Natural killer cell treated with Interleukin-12 subunit alpha and Interleukin-12 subunit beta and Interleukin-15 and Interleukin-18, amount 100 ng/mL, for 72 hours (primary cell): ENCODE measurements at regions not wholly inside any gene's neighbourhood (a gene's known extent, or its start where the extent isn't known, plus 50 kb on each side); places are given as distances from the start of the nearest gene placed in this dataset.

Source experiments
- ATAC-seq, 2 donors: fragments of 150-1000 bp; cut with Tn5 transposase in 1 of 2; sonication (Bioruptor Pico), chemical (Tn5 transposase) in 1 of 2; 2 replicates each; pipeline ENCODE4 v1.10.0; 2021
- DNase-seq: peaks from one replicate; pipeline ENCODE4 v3.0.0; 2022; ENCODE audit warnings: low spot score
- H3K27ac Mint-ChIP-seq, 2 donors: 1 replicate in 1 of 2; 2 replicates in 1 of 2; pipeline ENCODE4 v1.8.0; 2022; ENCODE audit warnings: mixed read lengths in 2 of 2, mild to moderate bottlenecking in 1 of 2, moderate library complexity in 1 of 2
- H3K27me3 Mint-ChIP-seq, 2 donors: 1 replicate in 1 of 2; 2 replicates in 1 of 2; pipeline ENCODE4 v1.8.0; 2022; ENCODE audit warnings: mixed read lengths in 2 of 2
- H3K36me3 Mint-ChIP-seq: one replicate; pipeline ENCODE4 v1.8.0; 2022; ENCODE audit warnings: mixed read lengths
- H3K4me1 Mint-ChIP-seq, 2 donors: 1 replicate in 1 of 2; 2 replicates in 1 of 2; pipeline ENCODE4 v1.8.0; 2022; ENCODE audit warnings: low read depth in 2 of 2, mixed read lengths in 2 of 2, mild to moderate bottlenecking in 1 of 2
- H3K4me3 Mint-ChIP-seq: one replicate; pipeline ENCODE4 v1.8.0; 2022; ENCODE audit warnings: mixed read lengths
- H3K9me3 Mint-ChIP-seq: 2 replicates; pipeline ENCODE4 v1.8.0; 2022; ENCODE audit warnings: mixed read lengths

DNA sequence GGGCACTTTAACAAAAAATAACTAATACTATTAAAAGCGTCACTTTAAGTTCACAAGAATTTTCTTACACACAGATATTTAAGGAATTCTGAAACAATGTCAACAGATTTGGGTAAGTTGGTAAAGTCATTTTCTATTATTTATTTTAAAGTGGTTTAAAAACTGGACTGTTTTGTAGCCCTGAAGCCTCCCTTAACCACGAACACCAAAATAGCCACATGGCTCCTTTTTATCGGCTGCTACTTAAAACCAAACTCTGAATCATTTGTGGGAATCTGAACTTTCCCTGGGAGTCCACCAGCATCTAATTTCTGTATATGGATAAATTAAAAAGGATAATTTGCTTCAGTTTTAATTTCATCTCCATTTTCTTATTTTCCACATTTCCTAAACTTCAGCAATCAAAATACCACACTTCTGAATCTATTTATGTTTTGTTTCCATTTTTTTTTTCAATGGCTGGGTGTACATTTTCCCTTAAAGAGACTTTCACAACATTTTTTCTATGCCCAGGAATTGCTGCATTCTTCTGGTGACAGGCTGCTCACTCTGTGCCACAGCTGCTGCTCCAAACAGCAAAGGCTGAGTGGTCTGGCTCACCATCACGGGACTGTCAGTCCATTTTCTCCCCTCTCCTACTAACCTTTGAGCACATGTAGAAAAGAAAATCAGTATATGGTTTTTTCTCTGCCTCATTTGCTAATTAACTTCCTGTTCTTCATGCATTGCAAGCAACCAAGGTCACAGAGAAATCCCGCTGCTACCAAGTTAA is 255.5 kb upstream of the KCNJ16 start:
- no peak for ATAC-seq
- DNase-seq = no peak
- H3K36me3 Mint-ChIP-seq = no peaks in the 10 kb centered on the region
- no peak overlapping the region for H3K27ac Mint-ChIP-seq
- no peaks in the 10 kb centered on the region for H3K4me1 Mint-ChIP-seq
- H3K27me3 Mint-ChIP-seq = no peaks in the 10 kb centered on the region
- peaks cover 6% of the 10 kb centered on the region for H3K9me3 Mint-ChIP-seq
- H3K4me3 Mint-ChIP-seq = no peak overlapping the region

DNA sequence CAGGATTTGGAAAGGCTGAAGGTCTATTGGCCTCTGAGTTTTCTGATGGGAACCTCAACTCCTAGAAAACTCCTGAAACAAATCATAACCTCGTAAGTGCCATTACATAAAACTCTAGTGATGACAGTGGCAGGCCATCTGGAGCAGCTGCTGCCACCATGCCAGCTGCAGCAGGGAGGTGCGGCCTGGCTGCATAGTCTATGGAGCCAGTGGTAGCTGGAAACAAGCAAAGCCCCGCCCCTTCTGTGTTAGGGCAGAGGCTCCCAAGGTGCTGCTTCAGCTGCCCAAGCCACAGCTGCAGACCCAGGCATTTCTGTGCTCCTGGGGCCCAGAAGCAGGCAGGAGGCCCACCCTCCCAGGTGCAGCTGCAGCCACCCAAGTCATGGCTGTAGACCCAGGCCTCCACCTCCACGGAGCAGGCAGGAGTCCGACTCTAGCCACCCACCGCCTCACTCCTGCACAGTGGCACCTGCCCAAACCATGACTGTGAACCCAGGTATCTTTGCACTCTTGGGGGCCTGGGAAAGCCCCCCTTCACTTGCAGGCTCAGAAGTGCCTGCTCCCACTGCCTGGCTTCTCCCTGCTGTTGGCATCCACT is 254.1 kb upstream of the KCNJ16 start:
- no peak for ATAC-seq
- Mint-ChIP-seq H3K27ac (no peak overlapping the region), H3K4me3 (no peak overlapping the region), H3K9me3 (peaks cover 15% of the 10 kb centered on the region), H3K27me3 (no peaks in the 10 kb centered on the region), H3K36me3 (no peaks in the 10 kb centered on the region), H3K4me1 (no peaks in the 10 kb centered on the region)
- DNase-seq = no peak

DNA sequence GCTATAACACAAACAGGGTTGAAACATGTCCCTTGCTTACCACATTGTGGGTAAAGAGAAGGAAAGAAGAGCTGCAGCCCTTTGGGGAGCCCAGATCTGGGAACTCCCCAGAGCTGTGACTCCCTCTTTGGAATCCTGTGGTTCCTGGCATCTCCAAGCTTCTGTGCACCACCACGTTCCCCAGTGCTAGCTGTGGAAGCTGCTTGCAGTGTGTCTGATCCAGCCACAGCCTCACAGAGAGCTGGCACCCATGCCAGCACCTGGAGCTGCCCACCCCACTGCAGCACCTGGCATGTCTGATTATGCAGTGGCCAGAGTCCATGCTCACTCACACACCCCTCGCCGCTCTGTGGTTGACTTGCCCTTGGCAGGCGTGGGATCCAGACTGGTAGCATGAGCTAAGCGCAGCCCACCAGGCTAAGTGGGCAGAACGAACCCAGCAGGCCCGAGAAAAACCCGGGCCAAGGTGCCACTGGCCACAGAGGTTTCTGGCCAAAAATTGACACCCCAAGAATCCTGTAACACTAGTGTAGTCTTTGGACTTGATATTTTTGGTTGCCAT is 252.6 kb upstream of the KCNJ16 start:
- no peak overlapping the region for H3K27ac Mint-ChIP-seq
- H3K27me3 Mint-ChIP-seq = no peaks in the 10 kb centered on the region
- no peak for DNase-seq
- H3K9me3 Mint-ChIP-seq = peaks cover 15% of the 10 kb centered on the region
- H3K36me3 Mint-ChIP-seq = no peaks in the 10 kb centered on the region
- ATAC-seq = no peak
- H3K4me1 Mint-ChIP-seq = no peaks in the 10 kb centered on the region
- no peak overlapping the region for H3K4me3 Mint-ChIP-seq

DNA sequence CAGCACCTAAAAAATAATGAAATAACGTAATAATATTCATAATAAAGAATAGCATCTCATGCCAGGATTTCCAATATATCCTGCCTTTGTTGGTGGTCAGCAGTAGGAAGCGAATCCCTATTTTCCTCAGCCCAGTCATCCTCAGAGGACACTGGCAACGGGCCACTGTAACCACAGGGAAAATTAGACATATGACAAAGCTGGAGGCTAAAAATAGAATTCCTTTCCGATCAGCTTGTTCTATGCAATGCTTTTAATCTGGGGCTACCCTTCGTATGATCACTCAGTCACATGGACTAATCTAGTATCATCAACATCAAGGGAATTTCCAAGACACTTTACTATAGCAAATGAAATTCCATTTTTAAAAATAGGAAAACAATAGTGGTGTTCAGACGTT is 246.9 kb upstream of the KCNJ16 start:
- H3K9me3 Mint-ChIP-seq = peaks cover 15% of the 10 kb centered on the region
- no peak overlapping the region for H3K27ac Mint-ChIP-seq
- no peaks in the 10 kb centered on the region for H3K4me1 Mint-ChIP-seq
- ATAC-seq (no peak), DNase-seq (no peak)
- H3K27me3 Mint-ChIP-seq = no peaks in the 10 kb centered on the region
- H3K4me3 Mint-ChIP-seq = no peak overlapping the region
- H3K36me3 Mint-ChIP-seq = no peaks in the 10 kb centered on the region

DNA sequence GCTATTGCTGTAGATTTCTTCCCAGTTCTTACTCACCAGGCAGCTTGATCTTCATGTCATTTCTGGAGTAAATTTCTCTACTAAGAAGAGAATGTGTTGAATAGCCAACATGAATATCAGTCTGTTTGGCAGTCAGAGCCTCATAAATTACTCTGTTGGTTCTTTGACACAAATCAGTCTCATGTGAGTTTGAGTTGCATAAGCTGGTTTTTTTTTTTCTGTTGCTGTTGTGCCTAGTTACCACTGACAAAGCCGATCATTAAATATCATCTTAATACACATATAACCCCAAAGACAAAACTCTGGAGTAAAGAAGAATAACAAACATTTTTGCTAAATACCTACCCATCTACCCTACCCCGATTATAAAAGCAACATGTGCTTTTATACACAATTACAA is 240.5 kb upstream of the KCNJ16 start:
- no peak overlapping the region for H3K27ac Mint-ChIP-seq
- DNase-seq = no peak
- H3K9me3 Mint-ChIP-seq = peaks cover 3% of the 10 kb centered on the region
- no peaks in the 10 kb centered on the region for H3K36me3 Mint-ChIP-seq
- H3K4me1 Mint-ChIP-seq = no peaks in the 10 kb centered on the region
- H3K4me3 Mint-ChIP-seq = no peak overlapping the region
- H3K27me3 Mint-ChIP-seq = no peaks in the 10 kb centered on the region
- no peak for ATAC-seq

DNA sequence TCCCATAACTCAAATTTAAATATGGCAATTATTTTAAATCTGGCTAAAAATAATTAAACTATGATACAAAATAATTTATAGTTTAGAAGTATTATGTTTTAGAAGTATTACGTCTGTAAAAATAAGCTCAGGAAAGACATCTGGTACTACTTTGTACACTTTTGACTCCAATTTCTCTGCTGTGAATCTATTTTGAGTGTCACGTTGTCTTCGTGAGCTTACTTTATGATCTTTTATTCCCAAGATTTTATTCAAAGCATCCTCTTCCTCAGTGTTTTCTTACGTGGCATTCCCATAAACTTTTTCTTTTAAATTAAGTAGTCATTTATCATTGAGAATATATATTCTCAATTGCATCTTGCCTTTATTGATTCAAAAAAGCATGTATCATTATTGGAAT is 223.3 kb upstream of the KCNJ16 start:
- H3K27ac Mint-ChIP-seq = no peak overlapping the region
- DNase-seq (no peak), ATAC-seq (no peak)
- H3K27me3 Mint-ChIP-seq = no peaks in the 10 kb centered on the region
- H3K4me1 Mint-ChIP-seq = no peaks in the 10 kb centered on the region
- no peaks in the 10 kb centered on the region for H3K36me3 Mint-ChIP-seq
- peaks cover 6% of the 10 kb centered on the region for H3K9me3 Mint-ChIP-seq
- H3K4me3 Mint-ChIP-seq = no peak overlapping the region

DNA sequence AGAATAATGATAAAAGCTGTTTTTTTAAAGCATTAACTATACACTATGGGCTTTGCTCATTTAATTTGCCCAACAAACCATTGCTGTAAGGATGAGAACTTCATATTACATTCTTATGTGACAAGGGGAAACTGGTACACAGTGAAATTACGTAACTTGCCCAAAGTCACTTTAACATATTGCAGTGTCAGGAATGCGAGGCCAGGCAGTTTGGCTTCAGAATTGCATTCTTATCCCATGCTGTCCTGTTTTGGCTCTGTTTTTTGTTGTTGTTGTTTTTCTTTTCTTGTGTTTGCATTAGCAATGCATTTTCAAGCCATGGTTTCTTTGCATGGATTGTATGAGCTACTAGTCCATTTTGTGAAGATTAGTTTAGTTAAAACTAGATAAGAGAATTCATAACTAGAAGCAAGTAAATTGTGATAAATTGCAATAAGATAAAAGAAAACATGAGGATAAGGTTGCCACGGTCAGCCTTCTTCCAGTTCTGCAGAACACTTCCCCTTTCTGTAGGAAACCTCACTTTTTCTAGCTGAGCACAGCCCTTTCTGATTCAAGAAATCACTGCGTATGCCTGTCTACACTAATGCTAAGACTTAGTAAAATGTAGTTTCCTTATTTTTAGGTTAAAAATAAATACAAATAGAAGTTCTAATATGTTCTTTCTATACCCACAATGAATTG is 221.3 kb upstream of the KCNJ16 start:
- no peak for DNase-seq
- H3K27ac Mint-ChIP-seq = no peak overlapping the region
- H3K27me3 Mint-ChIP-seq = no peaks in the 10 kb centered on the region
- H3K36me3 Mint-ChIP-seq = peaks cover 4% of the 10 kb centered on the region
- no peaks in the 10 kb centered on the region for H3K4me1 Mint-ChIP-seq
- no peak for ATAC-seq
- H3K9me3 Mint-ChIP-seq = peaks cover 7% of the 10 kb centered on the region
- no peak overlapping the region for H3K4me3 Mint-ChIP-seq

DNA sequence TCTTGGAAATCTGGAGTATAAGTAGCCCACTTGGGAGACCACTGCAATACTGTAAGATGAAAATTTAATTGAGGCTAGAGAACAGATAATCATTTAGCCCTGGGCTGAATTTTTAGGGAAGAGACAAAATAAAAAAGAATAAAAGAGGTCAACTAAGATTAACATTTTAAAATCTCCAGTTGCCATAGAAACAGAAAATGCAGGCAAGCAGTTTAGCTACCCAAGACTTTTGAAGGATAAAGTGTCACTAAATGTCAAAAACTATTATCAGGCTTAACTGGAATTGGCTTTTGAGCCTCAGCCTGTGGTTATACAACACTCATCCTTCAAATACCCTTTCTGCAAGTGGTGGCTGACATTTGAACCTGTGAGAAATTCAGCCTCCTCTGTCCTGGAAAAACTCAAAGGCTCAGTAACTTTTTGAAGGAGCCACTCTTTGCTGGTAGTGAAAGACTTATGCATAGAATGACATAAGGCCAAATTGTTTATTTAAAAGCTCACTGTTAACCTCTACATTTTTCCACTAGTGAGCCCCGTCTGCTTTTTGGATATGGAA is 220.7 kb upstream of the KCNJ16 start:
- Mint-ChIP-seq H3K27me3 (no peaks in the 10 kb centered on the region), H3K4me3 (no peak overlapping the region), H3K4me1 (no peaks in the 10 kb centered on the region), H3K9me3 (peaks cover 8% of the 10 kb centered on the region), H3K27ac (no peak overlapping the region), H3K36me3 (peaks cover 6% of the 10 kb centered on the region)
- ATAC-seq = no peak
- no peak for DNase-seq

DNA sequence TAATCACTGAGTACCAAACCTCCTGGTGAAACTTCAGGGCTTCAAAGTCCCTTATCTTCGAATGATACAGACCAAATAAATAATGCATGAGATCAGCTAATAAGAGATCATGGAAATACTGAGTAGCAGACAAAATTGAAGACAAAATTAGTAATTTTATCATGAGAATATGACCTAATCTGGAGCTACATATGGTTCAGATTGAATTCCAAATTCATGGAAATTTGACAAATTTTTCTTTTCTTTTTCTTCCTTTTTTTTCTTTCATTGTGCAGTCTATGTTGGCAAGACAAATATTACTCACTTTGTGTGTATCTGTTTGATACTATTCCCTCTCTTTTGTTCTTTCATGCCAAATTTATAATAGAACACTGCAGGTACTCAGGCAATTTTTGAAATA is 218.1 kb upstream of the KCNJ16 start:
- no peak overlapping the region for H3K4me3 Mint-ChIP-seq
- no peak overlapping the region for H3K27ac Mint-ChIP-seq
- peaks cover 6% of the 10 kb centered on the region for H3K36me3 Mint-ChIP-seq
- H3K4me1 Mint-ChIP-seq = no peaks in the 10 kb centered on the region
- peaks cover 4% of the 10 kb centered on the region for H3K9me3 Mint-ChIP-seq
- ATAC-seq (no peak), DNase-seq (no peak)
- no peaks in the 10 kb centered on the region for H3K27me3 Mint-ChIP-seq

DNA sequence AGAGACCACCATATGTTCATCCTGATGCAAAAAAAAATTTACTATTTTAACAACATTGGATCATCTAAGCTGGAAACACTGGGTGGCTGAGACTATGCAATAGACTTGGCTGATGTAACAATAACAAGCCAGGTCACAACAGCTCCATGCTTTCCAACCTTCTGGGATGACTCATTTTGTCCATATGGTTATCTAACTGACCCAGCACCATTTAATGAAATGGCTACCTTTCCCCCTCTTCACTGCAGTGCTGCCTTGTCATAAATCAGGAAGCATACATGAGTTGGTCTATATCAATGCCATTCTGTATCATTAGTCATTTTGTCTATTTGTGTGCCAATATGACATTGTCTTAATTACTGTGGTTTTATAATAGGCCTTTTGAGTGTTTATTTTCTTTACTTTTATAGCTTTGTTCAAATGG is 217.6 kb upstream of the KCNJ16 start:
- H3K4me1 Mint-ChIP-seq = no peaks in the 10 kb centered on the region
- DNase-seq (no peak), ATAC-seq (no peak)
- H3K27me3 Mint-ChIP-seq = no peaks in the 10 kb centered on the region
- no peak overlapping the region for H3K4me3 Mint-ChIP-seq
- peaks cover 6% of the 10 kb centered on the region for H3K36me3 Mint-ChIP-seq
- H3K27ac Mint-ChIP-seq = no peak overlapping the region
- peaks cover 4% of the 10 kb centered on the region for H3K9me3 Mint-ChIP-seq

DNA sequence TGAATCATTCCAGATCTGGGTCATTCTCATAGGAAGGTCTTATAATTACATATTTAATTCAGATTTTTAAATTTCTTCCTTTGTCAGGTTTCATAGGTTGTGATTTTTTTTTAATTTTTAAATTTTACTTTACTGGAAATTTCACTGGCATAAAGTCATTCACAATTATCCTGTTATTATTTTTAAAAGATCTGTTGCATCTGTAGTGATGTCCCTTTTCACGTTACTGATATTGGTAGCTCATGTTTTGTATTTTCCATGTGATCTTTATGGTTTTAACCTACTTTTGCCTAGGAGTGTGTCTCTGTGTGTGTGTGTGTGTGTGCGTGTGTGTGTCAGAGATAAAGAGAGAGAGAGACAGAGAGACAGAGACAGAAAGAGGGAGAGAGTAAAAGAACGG is 216.6 kb upstream of the KCNJ16 start:
- DNase-seq (no peak), ATAC-seq (no peak)
- Mint-ChIP-seq H3K36me3 (peaks cover 6% of the 10 kb centered on the region), H3K4me3 (no peak overlapping the region), H3K9me3 (peaks cover 4% of the 10 kb centered on the region), H3K27me3 (no peaks in the 10 kb centered on the region), H3K27ac (no peak overlapping the region), H3K4me1 (no peaks in the 10 kb centered on the region)

DNA sequence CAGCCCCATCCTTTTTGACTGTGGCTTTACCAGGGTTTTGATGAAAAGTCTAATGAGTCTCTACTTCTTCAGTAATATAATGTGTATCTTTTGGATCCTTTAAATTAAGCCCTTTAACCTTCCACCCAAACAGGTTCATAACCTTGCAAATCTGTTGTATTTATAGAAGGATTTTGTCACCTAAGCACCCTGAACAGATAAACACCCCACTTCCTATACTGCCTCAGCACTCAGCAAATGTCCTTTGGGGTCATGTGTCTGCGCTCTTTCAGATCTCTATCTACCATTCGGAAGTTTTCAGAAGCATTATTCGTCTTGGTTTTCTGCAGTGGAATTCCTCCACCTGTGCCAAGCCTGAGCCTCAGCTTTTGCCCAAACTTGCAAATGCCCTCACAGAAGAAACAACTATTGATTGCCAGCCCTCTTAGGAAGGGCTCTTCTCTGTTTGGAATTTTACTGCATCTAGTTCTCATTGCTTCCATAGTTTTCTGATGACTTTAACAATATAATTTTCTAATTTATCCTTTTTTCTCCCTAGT is 214.8 kb upstream of the KCNJ16 start:
- DNase-seq (no peak), ATAC-seq (no peak)
- Mint-ChIP-seq H3K36me3 (peaks cover 6% of the 10 kb centered on the region), H3K9me3 (peaks cover 4% of the 10 kb centered on the region), H3K27ac (no peak overlapping the region), H3K4me3 (no peak overlapping the region), H3K27me3 (no peaks in the 10 kb centered on the region), H3K4me1 (no peaks in the 10 kb centered on the region)

DNA sequence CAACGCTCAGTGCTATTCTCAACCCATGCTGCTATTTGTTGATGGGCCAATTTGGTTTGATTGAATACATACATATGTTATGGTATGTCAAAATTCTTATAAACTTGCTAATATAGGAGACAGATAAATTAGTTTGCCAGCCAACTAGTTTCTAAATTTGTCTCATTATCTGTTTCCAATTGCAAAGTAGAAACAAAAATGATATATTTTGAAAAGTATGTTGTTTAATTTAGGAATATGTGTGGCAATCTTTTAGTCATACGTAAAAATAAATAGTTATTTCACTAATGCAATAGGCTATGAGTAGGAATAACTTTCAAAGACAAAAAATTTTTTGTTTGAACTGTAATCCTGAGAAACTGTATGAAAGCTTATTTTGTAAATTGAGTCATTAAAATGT is 210.6 kb upstream of the KCNJ16 start:
- Mint-ChIP-seq H3K4me3 (no peak overlapping the region), H3K9me3 (peaks cover 6% of the 10 kb centered on the region), H3K36me3 (no peaks in the 10 kb centered on the region), H3K4me1 (no peaks in the 10 kb centered on the region), H3K27me3 (no peaks in the 10 kb centered on the region), H3K27ac (no peak overlapping the region)
- DNase-seq (no peak), ATAC-seq (no peak)

DNA sequence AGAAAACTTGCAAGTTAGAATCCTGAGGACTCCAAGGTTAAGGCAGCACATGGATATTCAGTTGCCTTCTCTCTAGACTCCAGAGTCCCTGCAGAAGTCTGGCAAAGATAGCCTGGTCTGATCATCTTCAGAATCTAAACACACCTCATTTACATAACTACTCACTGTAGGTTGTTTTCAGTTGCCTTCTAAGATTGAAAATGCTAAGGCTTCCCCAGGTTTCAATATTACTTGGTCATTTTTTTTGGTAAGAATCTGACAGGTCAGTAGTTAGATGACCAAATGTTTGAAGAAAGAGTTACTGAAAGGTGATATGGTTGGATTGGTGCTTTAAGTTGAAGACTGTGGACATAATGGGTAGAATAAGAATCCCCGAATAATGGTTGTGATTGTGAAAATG is 205.4 kb upstream of the KCNJ16 start:
- H3K36me3 Mint-ChIP-seq = peaks cover 6% of the 10 kb centered on the region
- no peak for ATAC-seq
- no peak for DNase-seq

More for the DNA sequence above, 205.4 kb upstream of the KCNJ16 start:
- Mint-ChIP-seq H3K27ac (no peak overlapping the region), H3K4me1 (no peaks in the 10 kb centered on the region), H3K4me3 (no peak overlapping the region), H3K27me3 (no peaks in the 10 kb centered on the region), H3K9me3 (peaks cover 12% of the 10 kb centered on the region)
